GM18519 (cell line): ENCODE measurements at regions not wholly inside any gene's neighbourhood (a gene's known extent, or its start where the extent isn't known, plus 50 kb on each side); places are given as distances from the start of the nearest gene placed in this dataset.

Experiments used
- ATAC-seq: cut with Tn5 transposase; IDR thresholded peaks from one replicate; pipeline ENCODE4 v1.9.1; 2021; ENCODE audit warnings: mild to moderate bottlenecking, moderate library complexity; ENCODE audit not compliant: unreplicated experiment, low FRiP score

DNA sequence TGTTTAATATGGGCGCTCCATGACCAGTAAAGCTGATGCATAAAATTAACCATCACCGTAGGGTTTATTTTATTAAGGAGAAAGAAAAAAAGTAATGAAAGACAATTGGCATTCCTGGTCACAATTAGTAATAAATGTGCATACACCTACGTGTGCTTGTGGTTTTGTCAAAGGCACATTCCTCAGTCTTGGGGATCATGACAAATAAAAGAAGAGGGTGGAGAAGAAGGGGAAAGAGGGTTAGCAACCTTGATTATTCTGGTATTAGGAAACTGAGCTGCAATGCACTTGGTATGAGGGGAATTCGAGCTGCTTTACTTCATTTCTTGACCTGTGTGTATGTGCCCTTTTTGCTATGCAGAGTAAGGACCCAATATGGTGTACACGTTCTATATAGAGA is 1798.3 kb upstream of the PCDH7 start:
- no peak for ATAC-seq

- no peak for ATAC-seq
These were observed 1794.0 kb upstream of the PCDH7 start for GRCh38 chr4:28926156-28926555.

- no peak for ATAC-seq
These were observed 1777.5 kb upstream of the PCDH7 start for GRCh38 chr4:28942631-28943030.

GRCh38 chr4:28947374-28947773 is 1772.8 kb upstream of the PCDH7 start:
- no peak for ATAC-seq

DNA sequence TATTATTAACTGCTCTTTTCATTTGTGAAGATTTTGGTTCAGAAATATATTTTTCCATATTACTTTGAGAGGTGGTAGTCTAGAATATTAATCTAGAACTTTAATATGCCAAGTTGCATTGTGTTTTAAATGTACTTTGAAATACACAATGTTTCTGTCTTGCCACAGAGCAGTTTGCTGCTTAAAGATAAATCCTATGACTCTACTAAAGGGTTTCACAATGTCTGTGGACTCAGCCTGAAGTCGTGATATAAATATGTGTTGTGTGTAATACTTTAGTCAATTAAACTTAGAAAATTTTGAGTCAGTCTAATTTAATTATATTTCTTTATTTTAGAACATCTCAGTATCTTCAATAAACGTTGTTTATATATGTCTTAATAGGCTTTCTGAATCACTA is 1771.7 kb upstream of the PCDH7 start:
- ATAC-seq = no peak

DNA sequence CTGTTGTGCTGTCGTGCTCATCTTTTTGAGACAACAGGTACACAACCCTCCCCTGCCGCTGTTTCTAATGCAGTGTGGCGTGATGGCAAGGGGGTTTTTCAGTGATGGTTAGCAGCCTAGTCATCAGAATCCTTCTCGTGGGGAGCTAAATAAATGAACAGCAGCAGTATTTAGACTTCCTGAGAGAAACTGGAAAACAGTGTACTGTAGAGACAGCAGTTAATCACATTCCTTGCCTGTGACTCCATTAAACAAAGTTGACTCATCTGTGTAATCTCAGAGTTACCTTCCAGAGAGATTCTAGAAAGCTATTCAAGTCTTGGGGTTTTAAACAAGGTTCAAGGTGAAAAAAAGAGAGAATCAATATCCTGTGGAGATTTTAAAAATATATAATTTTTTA is 1753.2 kb upstream of the PCDH7 start:
- ATAC-seq = no peak

DNA sequence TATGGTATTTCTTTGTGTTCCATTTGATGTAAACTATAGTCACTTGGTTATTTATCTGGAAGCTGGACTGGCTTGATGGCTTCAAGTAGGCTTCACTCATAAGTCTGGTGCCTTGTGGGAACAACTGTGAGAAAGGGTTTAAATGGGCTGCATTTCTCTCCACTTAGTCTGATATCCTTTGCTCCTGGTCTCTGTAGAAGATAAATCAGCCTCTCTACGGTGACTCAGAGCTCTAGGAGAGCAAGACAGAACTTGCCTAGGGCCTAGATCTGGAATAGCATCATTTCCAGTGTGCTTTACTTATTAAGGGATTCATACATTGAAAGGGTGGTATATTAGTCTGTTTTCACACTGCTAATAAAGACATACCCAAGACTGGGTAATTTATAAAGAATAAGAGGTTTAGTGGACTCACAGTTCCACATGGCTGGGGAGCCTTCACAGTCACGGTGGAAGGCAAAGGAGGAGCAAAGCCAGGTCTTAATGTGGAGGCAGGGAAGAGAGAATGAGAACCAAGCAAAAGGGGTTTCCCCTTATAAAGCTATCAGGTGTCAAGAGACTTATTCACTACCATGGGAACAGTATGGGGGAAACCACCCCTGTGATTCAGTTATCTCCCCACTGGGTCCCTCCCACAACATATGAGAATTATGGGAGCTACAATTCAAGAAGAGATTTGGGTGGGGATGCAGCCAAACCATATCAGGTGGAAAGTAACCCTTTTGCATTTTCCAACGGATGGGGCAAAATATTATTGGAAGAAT is 1746.4 kb upstream of the PCDH7 start:
- no peak for ATAC-seq

- no peak for ATAC-seq
These were observed 1743.8 kb upstream of the PCDH7 start for GRCh38 chr4:28976369-28976768.

DNA sequence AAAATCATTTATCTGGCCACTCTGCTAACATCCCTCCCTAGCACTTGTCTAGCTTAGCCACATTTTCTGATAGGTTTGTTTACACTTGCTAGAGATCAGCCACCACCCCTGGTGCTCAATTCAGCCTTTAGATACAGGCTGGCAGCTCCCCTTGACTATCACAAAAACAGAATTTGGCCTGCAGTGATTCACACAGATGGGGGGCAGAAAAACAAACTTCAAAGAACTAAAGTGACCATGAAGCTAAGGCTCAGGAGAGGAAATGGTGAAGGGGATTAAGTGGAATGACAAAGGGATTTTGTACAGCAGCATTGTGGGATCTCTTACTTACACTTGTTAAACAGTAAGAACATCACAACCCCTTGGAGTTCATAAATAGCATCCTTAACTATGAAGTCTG is 1718.0 kb upstream of the PCDH7 start:
- ATAC-seq = no peak

DNA sequence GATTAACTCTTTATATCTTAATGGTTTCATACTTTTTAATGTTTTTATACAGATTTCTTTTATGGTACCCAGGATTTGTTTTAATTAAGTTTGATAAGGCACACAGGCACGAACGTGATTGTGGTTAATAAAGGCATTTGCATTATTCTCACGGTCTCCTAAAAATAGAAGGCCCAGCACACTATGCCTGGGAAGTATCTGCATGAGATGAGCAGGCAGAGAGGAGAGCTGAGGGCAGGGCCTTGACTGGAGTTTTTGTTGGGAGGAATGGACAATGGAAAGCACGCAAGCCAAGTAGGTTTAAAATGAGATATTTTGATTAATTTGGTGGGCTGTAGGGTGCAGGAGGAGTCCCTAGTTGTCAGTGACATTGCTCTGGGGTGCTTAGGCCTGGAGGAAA is 1714.3 kb upstream of the PCDH7 start:
- ATAC-seq = no peak

DNA sequence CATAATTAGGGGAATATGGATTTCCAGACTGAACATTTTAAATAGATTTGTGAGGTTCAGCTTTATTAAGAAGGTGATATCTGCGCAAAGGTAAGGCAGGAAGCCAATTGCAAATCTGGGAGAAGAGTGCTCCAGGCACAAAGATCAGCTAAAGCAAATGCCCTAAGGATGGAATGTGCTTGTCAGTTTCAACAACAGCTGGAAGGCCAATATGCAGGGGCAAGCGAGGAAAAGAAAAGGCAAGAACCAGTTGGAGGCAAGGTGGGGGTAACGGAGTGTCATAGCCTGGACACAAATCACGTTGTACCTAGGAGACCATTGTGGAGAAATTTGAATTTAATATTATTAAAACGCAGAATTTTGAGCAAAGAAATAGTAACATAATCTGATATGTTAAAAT is 1710.3 kb upstream of the PCDH7 start:
- no peak for ATAC-seq

- ATAC-seq = no peak
These were observed 1706.8 kb upstream of the PCDH7 start for GRCh38 chr4:29013341-29013740.

GRCh38 chr4:29014555-29014954 is 1705.6 kb upstream of the PCDH7 start:
- ATAC-seq = no peak

DNA sequence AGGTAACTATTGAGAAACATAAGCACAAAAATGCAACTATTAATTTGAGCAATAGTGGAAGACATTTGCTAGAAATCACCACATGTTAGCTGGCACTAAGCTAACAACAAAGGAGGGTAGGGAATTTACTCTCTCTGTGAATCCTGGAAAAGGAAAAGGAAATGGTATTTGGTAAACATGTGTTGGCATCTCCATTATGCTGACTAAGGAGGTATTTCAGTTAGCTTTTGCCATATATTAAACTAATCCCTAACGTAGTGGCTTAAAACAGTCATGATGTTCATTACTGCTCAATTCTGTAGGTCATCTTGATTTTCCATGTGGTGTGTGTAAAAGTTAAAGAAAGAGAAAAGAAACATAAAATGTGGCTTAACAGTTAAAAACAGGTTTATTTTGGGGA is 1686.5 kb upstream of the PCDH7 start:
- ATAC-seq = no peak

- no peak for ATAC-seq
These were observed 1682.7 kb upstream of the PCDH7 start for GRCh38 chr4:29037501-29037900.

DNA sequence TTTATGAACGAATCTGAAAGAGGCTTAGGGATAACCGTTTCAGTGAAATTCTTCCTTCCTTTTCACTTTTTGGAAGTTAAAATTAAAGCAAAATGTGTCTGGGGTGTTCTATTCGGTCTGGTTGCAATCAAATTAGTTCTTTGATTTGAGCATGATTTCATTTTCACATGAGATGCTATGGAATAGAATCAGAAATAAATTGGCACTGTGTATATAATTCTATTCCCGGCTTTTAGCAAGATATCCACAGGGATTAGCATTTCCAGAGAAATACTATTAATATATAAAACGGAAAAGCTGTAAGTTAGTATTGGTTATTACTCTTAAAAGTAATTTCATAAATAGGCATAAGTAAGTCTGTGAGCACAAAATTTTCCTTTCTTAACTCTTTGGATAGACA is 1676.8 kb upstream of the PCDH7 start:
- no peak for ATAC-seq

DNA sequence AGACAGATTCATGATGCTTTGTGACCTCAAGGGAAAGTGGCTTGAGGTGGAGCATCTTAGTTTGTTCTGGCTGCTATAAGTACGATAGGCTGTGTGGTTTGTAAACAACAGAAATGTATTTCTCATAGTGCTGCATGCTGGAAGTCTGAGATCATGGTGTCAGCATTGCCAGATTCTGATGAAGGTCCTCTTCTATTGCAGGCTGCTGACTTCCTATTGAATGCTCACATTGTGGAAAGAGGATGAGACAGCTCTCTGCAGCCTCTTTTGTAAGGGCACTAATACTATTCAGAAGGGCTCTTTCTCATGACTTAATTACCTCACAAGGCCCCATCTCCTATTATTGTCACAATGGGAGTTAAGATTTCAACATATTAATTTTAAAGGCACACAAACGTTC is 1674.0 kb upstream of the PCDH7 start:
- ATAC-seq = no peak

DNA sequence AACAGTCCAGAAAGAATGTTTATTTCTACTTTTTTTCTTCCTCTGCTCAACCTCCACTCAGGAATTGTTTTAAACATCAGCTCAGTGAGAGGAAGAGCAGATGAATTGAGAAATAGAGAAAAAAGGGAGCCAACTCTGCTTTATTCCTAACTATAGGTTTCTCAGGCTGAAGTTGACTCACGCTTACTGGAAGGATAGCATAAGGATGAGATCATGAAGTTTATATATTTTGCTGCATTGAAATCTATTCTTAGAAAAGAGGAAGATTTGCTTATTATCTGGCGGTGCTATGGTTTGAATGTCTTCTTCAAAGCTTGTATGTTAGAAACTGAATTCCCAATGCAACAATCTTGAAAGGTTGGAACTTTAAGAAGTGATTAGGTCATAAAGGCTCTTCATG is 1673.4 kb upstream of the PCDH7 start:
- ATAC-seq = no peak

DNA sequence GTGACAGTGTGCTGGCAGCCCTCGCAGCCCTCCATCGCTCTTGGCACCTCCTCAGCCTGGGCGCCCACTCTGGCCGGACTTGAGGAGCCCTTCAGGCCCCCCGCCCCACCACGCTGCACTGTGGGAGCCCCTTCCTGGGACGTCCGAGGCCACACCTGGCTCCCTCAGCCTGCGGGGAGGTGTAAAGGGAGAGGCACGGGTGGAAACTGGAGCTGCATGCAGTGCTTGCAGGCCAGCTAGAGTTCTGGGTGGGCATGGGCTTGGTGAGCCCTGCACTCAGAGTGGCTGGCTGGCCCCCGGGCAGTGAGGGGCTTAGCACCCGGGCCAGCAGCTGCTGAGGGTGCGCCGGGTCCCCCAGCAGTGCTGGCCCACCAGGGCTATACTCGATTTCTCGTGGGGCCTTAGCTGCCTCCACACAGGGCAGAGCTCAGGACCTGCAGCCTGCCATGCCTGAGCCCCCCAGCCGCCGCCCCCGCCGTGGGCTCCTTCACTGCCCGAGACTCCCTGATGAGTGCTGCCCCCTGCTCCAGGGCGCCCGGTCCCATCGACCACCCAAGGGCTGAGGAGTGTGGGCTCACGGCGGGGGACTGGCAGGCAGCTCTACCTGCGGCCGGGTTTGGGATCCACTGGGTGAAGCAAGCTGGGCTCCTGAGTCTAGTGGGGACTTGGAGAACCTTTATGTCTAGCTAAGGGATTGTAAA is 1672.7 kb upstream of the PCDH7 start:
- no peak for ATAC-seq

DNA sequence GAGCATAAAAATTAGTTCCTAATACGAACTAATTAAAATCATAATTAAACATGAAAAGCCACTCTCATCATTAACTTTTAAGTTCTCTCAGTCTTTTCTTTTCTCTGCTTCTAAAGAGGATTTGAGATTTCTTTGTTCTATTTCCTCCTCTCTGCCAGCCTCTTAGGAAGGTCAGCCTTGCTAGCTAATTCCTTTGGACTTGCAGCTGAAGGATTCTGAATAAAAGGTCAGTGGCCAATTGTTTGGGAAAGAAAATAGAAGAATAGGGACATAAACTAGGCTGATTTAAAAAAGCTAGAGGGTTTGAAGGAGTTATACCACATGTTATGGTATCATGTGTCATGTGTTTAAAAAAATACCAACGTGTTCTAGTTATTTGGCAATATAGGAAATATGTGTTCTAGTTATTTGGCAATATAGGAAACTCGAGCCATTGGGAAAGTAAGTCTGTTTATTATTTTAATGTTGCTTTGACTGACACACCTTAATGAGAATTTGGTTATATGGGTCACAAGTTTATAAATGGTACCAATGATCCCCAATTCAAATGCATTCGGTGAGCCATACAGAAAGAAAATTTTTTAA is 1668.7 kb upstream of the PCDH7 start:
- ATAC-seq = no peak

DNA sequence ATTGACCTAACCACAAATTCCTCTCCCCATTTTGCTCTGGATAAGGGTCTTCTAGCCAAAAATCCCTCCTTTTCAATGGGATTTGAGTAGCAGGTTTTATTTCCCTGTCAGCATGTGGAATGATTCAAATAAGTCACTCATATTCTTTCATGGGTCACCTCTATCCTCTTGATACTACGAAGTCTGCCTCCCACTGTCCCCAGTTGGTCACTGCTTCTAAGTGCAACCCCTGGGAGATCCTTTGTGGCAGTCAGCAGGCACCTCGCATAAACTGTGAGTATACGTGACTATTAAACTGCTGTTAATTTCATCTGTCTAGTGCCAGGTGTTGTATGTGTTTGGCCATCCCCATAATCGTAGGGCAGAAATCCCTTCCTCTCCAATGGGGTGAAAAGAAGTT is 1667.9 kb upstream of the PCDH7 start:
- no peak for ATAC-seq

DNA sequence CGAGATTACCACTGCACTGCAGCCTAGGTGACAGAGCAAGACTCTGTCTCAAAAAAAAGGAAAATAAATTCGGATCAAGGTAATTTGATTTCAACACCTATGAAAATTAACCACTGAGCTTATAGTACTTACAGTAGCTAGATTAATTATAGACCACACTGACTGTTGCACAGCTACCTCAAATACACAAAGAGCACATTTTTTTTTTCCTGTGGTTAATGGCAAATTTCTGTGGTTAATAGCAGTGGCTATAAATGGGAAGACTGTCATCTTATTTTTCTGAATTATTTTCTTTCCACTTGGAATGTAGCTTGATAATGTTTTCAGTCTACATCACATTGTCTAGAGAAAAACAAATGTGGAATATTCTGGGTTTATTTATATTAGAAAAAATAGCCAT is 1661.6 kb upstream of the PCDH7 start:
- ATAC-seq = no peak
